GM23248 (cell line): ENCODE measurements at regions not wholly inside any gene's neighbourhood (a gene's known extent, or its start where the extent isn't known, plus 50 kb on each side); places are given as distances from the start of the nearest gene placed in this dataset.

Source experiments
- DNase-seq: peaks from one replicate; pipeline ENCODE4 v3.0.0-alpha.2; 2015
- H2AFZ ChIP-seq: fragments of 200-600 bp; sonication (generic); 2 replicates; pipeline ENCODE4 v1.6.1; 2016; ENCODE audit warnings: antibody characterized with exemption
- H3F3A ChIP-seq: fragments of 200-600 bp; sonication (generic); 2 replicates; pipeline ENCODE4 v1.6.1; 2016; ENCODE audit warnings: mild to moderate bottlenecking, antibody characterized with exemption, mixed run types; ENCODE audit not compliant: insufficient read depth
- H3K27ac ChIP-seq: fragments of 200-600 bp; sonication (generic); 2 replicates; pipeline ENCODE4 v1.5.1; 2016; ENCODE audit warnings: mild to moderate bottlenecking
- H3K27me3 ChIP-seq: fragments of 200-600 bp; sonication (generic); replicated peaks from 2 replicates; pipeline ENCODE4 v1.6.1; 2016; ENCODE audit warnings: mild to moderate bottlenecking; ENCODE audit not compliant: insufficient read depth
- H3K36me3 ChIP-seq: fragments of 200-600 bp; sonication (generic); 2 replicates; pipeline ENCODE4 v1.6.1; 2016; ENCODE audit warnings: low read depth, mild to moderate bottlenecking
- H3K4me1 ChIP-seq: fragments of 200-600 bp; sonication (generic); 2 replicates; pipeline ENCODE4 v1.6.1; 2016; ENCODE audit warnings: mild to moderate bottlenecking; ENCODE audit not compliant: insufficient read depth
- H3K4me2 ChIP-seq: fragments of 200-600 bp; sonication (generic); one replicate; pipeline ENCODE4 v1.6.1; 2016; ENCODE audit warnings: mild to moderate bottlenecking; ENCODE audit not compliant: unreplicated experiment
- H3K4me3 ChIP-seq: fragments of 200-600 bp; sonication (generic); 2 replicates; pipeline ENCODE4 v1.5.1; 2016; ENCODE audit warnings: mild to moderate bottlenecking
- H3K79me2 ChIP-seq: fragments of 200-600 bp; sonication (generic); 2 replicates; pipeline ENCODE4 v1.6.1; 2016; ENCODE audit warnings: mild to moderate bottlenecking; ENCODE audit not compliant: insufficient read depth
- H3K9ac ChIP-seq: fragments of 200-600 bp; sonication (generic); 2 replicates; pipeline ENCODE4 v1.6.1; 2016; ENCODE audit warnings: mild to moderate bottlenecking
- H3K9me2 ChIP-seq: fragments of 200-600 bp; sonication (generic); 2 replicates; pipeline ENCODE4 v1.6.1; 2016; ENCODE audit warnings: mixed run types, mild to moderate bottlenecking, moderate library complexity; ENCODE audit not compliant: insufficient read depth
- H3K9me3 ChIP-seq: fragments of 200-600 bp; sonication (generic); one replicate; pipeline ENCODE4 v1.6.1; 2017; ENCODE audit warnings: low read depth
- H4K20me1 ChIP-seq: fragments of 200-600 bp; sonication (generic); 2 replicates; pipeline ENCODE4 v1.6.0; 2016; ENCODE audit not compliant: insufficient read depth
- EZH2 ChIP-seq: fragments of 200-600 bp; sonication (generic); IDR thresholded peaks from 2 replicates; pipeline ENCODE4 v1.6.1; 2018; ENCODE audit warnings: antibody characterized with exemption, mild to moderate bottlenecking; ENCODE audit not compliant: insufficient read depth, poor library complexity, severe bottlenecking
- EZH2phosphoT487 ChIP-seq: fragments of 200-600 bp; sonication (generic); IDR thresholded peaks from 2 replicates; pipeline ENCODE4 v1.6.1; 2018; ENCODE audit warnings: antibody characterized with exemption, moderate library complexity, mild to moderate bottlenecking, low read depth; ENCODE audit not compliant: insufficient read depth
- WGBS, 2 experiments: methylation state at CpG; one replicate each; pipeline ENCODE4 v1.1.6; 2015 to 2017; ENCODE audit warnings: low lambda C conversion rate in 2 of 2, low coverage in 1 of 2; ENCODE audit errors: missing lambda C conversion rate in 2 of 2; 5-methylcytosine and 5-hydroxymethylcytosine counted together
- in situ Hi-C: fragments of 300-500 bp; cut with MboI; formaldehyde crosslinking; loops from 2 replicates; pipeline ENCODE4 v1.15.0; 2020

DNA sequence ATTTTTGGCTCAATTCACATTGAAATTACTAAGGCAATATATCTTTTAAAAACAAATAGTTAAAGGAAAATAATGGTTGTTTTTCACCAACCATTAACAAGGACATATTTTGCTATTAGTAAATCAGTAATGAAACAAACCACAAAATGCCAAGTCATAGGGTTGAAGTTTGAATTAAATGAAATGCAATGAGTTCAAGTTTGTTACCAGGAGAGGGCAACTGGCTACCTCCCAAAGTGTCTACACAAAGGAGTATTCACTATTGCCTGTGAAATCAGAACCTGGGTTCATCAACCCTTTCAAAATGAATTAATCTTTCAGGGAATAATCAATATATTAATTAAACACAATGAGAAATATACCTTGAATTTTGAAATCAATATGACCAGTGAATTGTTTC, 138.4 kb upstream of the DMRTA1 start:
- no peaks in the 10 kb centered on the region for H3K36me3 ChIP-seq
- H3K27ac ChIP-seq = no peak overlapping the region
- no peak overlapping the region for H3K4me2 ChIP-seq
- no peaks in the 10 kb centered on the region for H3F3A ChIP-seq
- no peaks in the 10 kb centered on the region for H3K4me1 ChIP-seq
- H4K20me1 ChIP-seq = no peaks in the 10 kb centered on the region
- no peaks in the 10 kb centered on the region for H3K9me3 ChIP-seq
- H3K4me3 ChIP-seq = no peak overlapping the region
- peaks cover 23% of the 10 kb centered on the region for H3K27me3 ChIP-seq
- H3K79me2 ChIP-seq = no peaks in the 10 kb centered on the region
- no peak overlapping the region for H2AFZ ChIP-seq
- no peaks in the 10 kb centered on the region for H3K9me2 ChIP-seq
- no peak for DNase-seq
- H3K9ac ChIP-seq = no peak overlapping the region
- no peak for TF ChIP-seq EZH2phosphoT487
- TF ChIP-seq EZH2 = no peak
- in situ Hi-C loops = no loop called here

DNA sequence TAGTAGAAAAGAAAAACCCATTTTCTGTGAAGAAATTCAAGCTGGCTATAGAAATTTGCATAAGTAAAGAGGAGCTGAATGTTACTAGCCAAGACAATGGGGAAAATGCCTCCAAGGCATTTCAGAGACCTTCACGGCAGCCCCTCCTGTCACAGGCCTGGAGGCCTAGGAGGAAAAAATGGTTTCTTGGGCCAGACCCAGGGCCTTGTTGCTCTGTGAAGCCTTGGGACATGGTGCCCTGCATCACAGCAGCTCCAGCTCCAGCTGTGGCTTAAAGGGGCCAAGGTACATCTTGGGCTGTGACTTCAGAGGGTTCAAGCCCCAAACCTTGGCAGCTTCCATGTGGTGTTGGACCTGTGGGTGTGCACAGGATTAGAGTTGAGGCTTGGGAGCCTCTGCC, 130.0 kb upstream of the DMRTA1 start:
- peaks cover 7% of the 10 kb centered on the region; the same call in 1 of the 2 replicates for H3K27me3 ChIP-seq
- no peaks in the 10 kb centered on the region for H3K9me2 ChIP-seq
- no peak for DNase-seq
- H3K9ac ChIP-seq = no peak overlapping the region
- no peaks in the 10 kb centered on the region for H3K79me2 ChIP-seq
- H3K4me2 ChIP-seq = no peak overlapping the region
- H3K4me3 ChIP-seq = no peak overlapping the region
- H4K20me1 ChIP-seq = no peaks in the 10 kb centered on the region
- in situ Hi-C loops = no loop called here
- TF ChIP-seq EZH2 (no peak), EZH2phosphoT487 (no peak)
- WGBS, 2 experiments = 25 to 50% methylated on average over 1 of the region's 1 CpG
- H2AFZ ChIP-seq = no peak overlapping the region
- H3K27ac ChIP-seq = no peak overlapping the region
- no peaks in the 10 kb centered on the region for H3F3A ChIP-seq
- no peaks in the 10 kb centered on the region for H3K9me3 ChIP-seq
- H3K36me3 ChIP-seq = no peaks in the 10 kb centered on the region
- no peaks in the 10 kb centered on the region for H3K4me1 ChIP-seq

DNA sequence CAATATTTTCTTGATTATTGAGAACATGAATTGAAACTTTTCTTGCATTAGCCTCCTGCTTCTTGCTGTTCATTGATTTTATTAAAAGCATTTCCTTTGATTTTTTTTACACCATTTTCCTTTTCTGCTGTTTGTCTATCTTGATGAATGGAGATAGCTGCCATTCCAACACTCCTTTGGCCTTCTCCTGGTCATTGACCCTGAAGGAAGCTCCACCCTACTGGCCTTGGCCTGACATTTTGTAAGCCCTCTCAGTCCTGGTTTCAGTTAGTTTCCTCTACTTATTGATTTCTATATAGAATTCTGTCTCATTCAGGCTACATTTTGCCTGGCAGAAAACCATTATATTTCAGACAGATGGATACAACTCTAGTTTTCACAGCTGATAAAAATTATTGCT, 115.1 kb upstream of the DMRTA1 start:
- Histone ChIP-seq H3K36me3 (no peaks in the 10 kb centered on the region), H4K20me1 (no peaks in the 10 kb centered on the region), H3K27ac (no peak overlapping the region), H3K4me2 (no peak overlapping the region), H3K4me3 (no peak overlapping the region), H3K9me3 (no peaks in the 10 kb centered on the region), H3K79me2 (no peaks in the 10 kb centered on the region), H3K27me3 (no peaks in the 10 kb centered on the region), H3K9me2 (no peaks in the 10 kb centered on the region), H3F3A (no peaks in the 10 kb centered on the region), H3K9ac (no peak overlapping the region), H2AFZ (no peak overlapping the region), H3K4me1 (no peaks in the 10 kb centered on the region)
- no peak for DNase-seq
- in situ Hi-C loops = no loop called here
- no peak for TF ChIP-seq EZH2phosphoT487

DNA sequence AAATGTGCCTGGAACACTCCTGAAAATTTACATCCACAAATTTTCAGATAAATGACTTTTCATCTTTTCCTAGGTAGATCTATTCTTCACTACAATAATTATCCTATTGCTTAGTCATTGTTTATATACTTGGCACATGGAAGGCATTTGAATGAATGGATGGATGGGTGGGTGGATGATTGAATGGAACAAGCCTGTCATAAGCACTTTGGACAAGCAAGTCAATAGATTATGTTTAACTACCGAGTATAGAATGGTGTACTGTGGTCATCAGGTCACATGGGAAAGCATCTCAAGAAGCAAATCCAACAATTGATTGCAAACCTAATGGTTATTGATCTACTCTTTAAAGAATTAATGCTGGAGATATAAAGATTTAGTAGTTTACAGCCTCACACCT, 114.4 kb upstream of the DMRTA1 start:
- Histone ChIP-seq H3K9ac (no peak overlapping the region), H2AFZ (no peak overlapping the region), H3K79me2 (no peaks in the 10 kb centered on the region), H3K36me3 (no peaks in the 10 kb centered on the region), H3K9me3 (no peaks in the 10 kb centered on the region), H3K27ac (no peak overlapping the region), H3K4me1 (no peaks in the 10 kb centered on the region), H3K27me3 (no peaks in the 10 kb centered on the region), H3K4me2 (no peak overlapping the region), H3K4me3 (no peak overlapping the region), H3F3A (no peaks in the 10 kb centered on the region), H4K20me1 (no peaks in the 10 kb centered on the region), H3K9me2 (no peaks in the 10 kb centered on the region)
- 0 to 11% methylated on average over 1 of the region's 1 CpG for WGBS, 2 experiments
- in situ Hi-C loops = no loop called here
- no peak for DNase-seq
- no peak for TF ChIP-seq EZH2

DNA sequence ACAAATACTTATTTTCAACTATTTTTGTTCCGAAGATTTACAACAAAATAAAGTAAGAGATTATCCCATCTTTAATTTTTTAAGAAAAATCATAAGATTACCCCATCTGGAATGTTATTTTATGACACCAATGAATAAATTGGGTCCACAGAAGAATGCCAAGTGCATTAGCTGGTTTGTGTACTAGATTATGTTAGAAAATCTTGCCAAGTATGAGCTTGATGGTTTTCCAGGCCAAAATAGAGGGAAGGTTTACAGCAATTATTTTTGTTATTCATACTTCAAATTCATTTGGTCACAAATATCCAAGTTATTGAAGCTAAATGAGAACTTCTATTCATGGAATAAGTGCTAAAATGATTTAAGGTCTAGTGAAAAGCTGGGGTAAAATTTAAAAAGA, 109.4 kb upstream of the DMRTA1 start:
- H3F3A ChIP-seq = no peaks in the 10 kb centered on the region
- no peaks in the 10 kb centered on the region for H3K9me3 ChIP-seq
- no peak overlapping the region for H2AFZ ChIP-seq
- no peaks in the 10 kb centered on the region for H3K36me3 ChIP-seq
- in situ Hi-C loops = no loop called here
- H3K4me2 ChIP-seq = no peak overlapping the region
- no peaks in the 10 kb centered on the region for H3K79me2 ChIP-seq
- no peak overlapping the region for H3K4me3 ChIP-seq
- H3K9ac ChIP-seq = no peak overlapping the region
- no peaks in the 10 kb centered on the region for H4K20me1 ChIP-seq
- no peaks in the 10 kb centered on the region for H3K27me3 ChIP-seq
- DNase-seq = no peak
- no peak for TF ChIP-seq EZH2phosphoT487
- no peak overlapping the region for H3K27ac ChIP-seq
- H3K4me1 ChIP-seq = peaks cover 2% of the 10 kb centered on the region; the same call in 1 of the 2 replicates
- 2 to 4% methylated on average over 1 of the region's 1 CpG for WGBS, 2 experiments
- H3K9me2 ChIP-seq = no peaks in the 10 kb centered on the region
